A204.1 (cell line): ENCODE measurements at regions not wholly inside any gene's neighbourhood (a gene's known extent, or its start where the extent isn't known, plus 50 kb on each side); places are given as distances from the start of the nearest gene placed in this dataset.

Source experiments
- FAIRE-seq: peaks from 2 replicates; lab custom pipeline; 2012; peaks lifted over from hg19 to GRCh38; lab: Jason Lieb, UNC

- FAIRE-seq = no peak
Measured at GRCh38 chr18:55875371-55875901, 287.4 kb upstream of the TCF4 start.

- FAIRE-seq = no peak
Measured at GRCh38 chr18:55869556-55870501, 281.8 kb upstream of the TCF4 start.

GRCh38 chr18:55868909-55869308, 280.9 kb upstream of the TCF4 start:
- no peak for FAIRE-seq

- no peak for FAIRE-seq
Measured at GRCh38 chr18:55866886-55867285, 278.9 kb upstream of the TCF4 start.

GRCh38 chr18:55866006-55866405, 278.0 kb upstream of the TCF4 start:
- FAIRE-seq = no peak

- FAIRE-seq = no peak
Measured at GRCh38 chr18:55864281-55864680, 276.3 kb upstream of the TCF4 start.

GRCh38 chr18:55863876-55864275, 275.9 kb upstream of the TCF4 start:
- no peak for FAIRE-seq

- no peak for FAIRE-seq
Measured at GRCh38 chr18:55863391-55863706, 275.4 kb upstream of the TCF4 start.

GRCh38 chr18:55862693-55863390, 274.9 kb upstream of the TCF4 start:
- FAIRE-seq = no peak

GRCh38 chr18:55861266-55861665, 273.3 kb upstream of the TCF4 start:
- no peak for FAIRE-seq

- no peak for FAIRE-seq
Measured at GRCh38 chr18:55858661-55859515, 270.9 kb upstream of the TCF4 start.

GRCh38 chr18:55857956-55858355, 270.0 kb upstream of the TCF4 start:
- no peak for FAIRE-seq

- no peak for FAIRE-seq
Measured at GRCh38 chr18:55857409-55857808, 269.4 kb upstream of the TCF4 start.

- FAIRE-seq = no peak
Measured at GRCh38 chr18:55856679-55857078, 268.7 kb upstream of the TCF4 start.

- FAIRE-seq = no peak
Measured at GRCh38 chr18:55856229-55856628, 268.2 kb upstream of the TCF4 start.

- no peak for FAIRE-seq
Measured at GRCh38 chr18:55853268-55853667, 265.3 kb upstream of the TCF4 start.

- FAIRE-seq = no peak
Measured at GRCh38 chr18:55850904-55851303, 262.9 kb upstream of the TCF4 start.

GRCh38 chr18:55849391-55849790, 261.4 kb upstream of the TCF4 start:
- FAIRE-seq = no peak

- no peak for FAIRE-seq
Measured at GRCh38 chr18:55847960-55848359, 260.0 kb upstream of the TCF4 start.

- no peak for FAIRE-seq
Measured at GRCh38 chr18:55845221-55845620, 257.2 kb upstream of the TCF4 start.

GRCh38 chr18:55844382-55844781, 256.4 kb upstream of the TCF4 start:
- no peak for FAIRE-seq

- FAIRE-seq = no peak
Measured at GRCh38 chr18:55841314-55841713, 253.3 kb upstream of the TCF4 start.
